Hematopoietic multipotent progenitor cell treated with erythropoietin and hydrocortisone succinate and interleukin-3 and kit ligand, for 4 days (in vitro differentiated cells): ENCODE measurements at regions not wholly inside any gene's neighbourhood (a gene's known extent, or its start where the extent isn't known, plus 50 kb on each side); places are given as distances from the start of the nearest gene placed in this dataset.
"Not testable (repeated sequence)": the region's sequence is repeated elsewhere in the genome, so short reads cannot be mapped to it uniquely, and the experiment has no call there.

Experiments used
- DNase-seq: peaks from one replicate; pipeline ENCODE4 v3.0.0-alpha.2; 2015

- DNase-seq, result not testable (repeated sequence)
Measured at GRCh38 chr10:30196559-30196958, 137.2 kb upstream of the JCAD start.

- no peak for DNase-seq
Measured at GRCh38 chr10:30192846-30193608, 133.6 kb upstream of the JCAD start.

GRCh38 chr10:30190577-30191552 is 131.5 kb upstream of the JCAD start:
- DNase-seq, result peak; percentile 83

- no peak for DNase-seq
Measured at GRCh38 chr10:30189238-30189580, 129.8 kb upstream of the JCAD start.

- no peak for DNase-seq
Measured at GRCh38 chr10:30188556-30189237, 129.3 kb upstream of the JCAD start.

- DNase-seq, result no peak
Measured at GRCh38 chr10:30188101-30188500, 128.7 kb upstream of the JCAD start.

GRCh38 chr10:30187010-30187409 is 127.6 kb upstream of the JCAD start:
- no peak for DNase-seq

- DNase-seq, result peak; percentile 38
Measured at GRCh38 chr10:30186371-30186875, 127.0 kb upstream of the JCAD start.

- no peak for DNase-seq
Measured at GRCh38 chr10:30185916-30186315, 126.5 kb upstream of the JCAD start.

- no peak for DNase-seq
Measured at GRCh38 chr10:30185341-30185740, 126.0 kb upstream of the JCAD start.

- no peak for DNase-seq
Measured at GRCh38 chr10:30184397-30185033, 125.1 kb upstream of the JCAD start.

GRCh38 chr10:30183055-30183402 is 123.6 kb upstream of the JCAD start:
- no peak for DNase-seq

- no peak for DNase-seq
Measured at GRCh38 chr10:30182191-30183054, 123.0 kb upstream of the JCAD start.

GRCh38 chr10:30178356-30178964 is 119.1 kb upstream of the JCAD start:
- DNase-seq, result no peak

- no peak for DNase-seq
Measured at GRCh38 chr10:30176776-30177533, 117.6 kb upstream of the JCAD start.

GRCh38 chr10:30176182-30176581 is 116.8 kb upstream of the JCAD start:
- DNase-seq, result no peak

- DNase-seq, result peak; percentile 28
Measured at GRCh38 chr10:30172673-30173072, 113.3 kb upstream of the JCAD start.

- no peak for DNase-seq
Measured at GRCh38 chr10:30172091-30172490, 112.7 kb upstream of the JCAD start.

GRCh38 chr10:30171601-30172000 is 112.2 kb upstream of the JCAD start:
- DNase-seq, result no peak

- DNase-seq, result peak; percentile 81
Measured at GRCh38 chr10:30170814-30171213, 111.4 kb upstream of the JCAD start.

GRCh38 chr10:30170146-30170545 is 110.8 kb upstream of the JCAD start:
- DNase-seq, result no peak
